Esophagus squamous epithelium (tissue), 5 donors: ENCODE measurements at regions not wholly inside any gene's neighbourhood (a gene's known extent, or its start where the extent isn't known, plus 50 kb on each side); places are given as distances from the start of the nearest gene placed in this dataset.

Experiments used
- DNase-seq: peaks from one replicate; lab custom pipeline; 2025; lab: John Stamatoyannopoulos, UW
- H3K27ac ChIP-seq, 4 donors: fragments of 200-600 bp; sonication (generic); one replicate each; pipeline ENCODE4 v1.5.1; 2016 to 2019; ENCODE audit warnings: mild to moderate bottlenecking in 1 of 4
- H3K27me3 ChIP-seq, 4 donors: fragments of 200-600 bp; sonication (generic); 1 replicate in 3 of 4; 2 replicates in 1 of 4; pipeline versions ENCODE4 v1.5.1 to v1.6.0; 2017 to 2021; ENCODE audit warnings: antibody characterized with exemption in 1 of 4
- H3K36me3 ChIP-seq, 3 donors: fragments of 200-600 bp; sonication (generic); one replicate each; pipeline ENCODE4 v1.5.1; 2016 to 2019
- H3K4me1 ChIP-seq, 3 donors: fragments of 200-600 bp; sonication (generic); one replicate each; pipeline ENCODE4 v1.5.1; 2017 to 2019
- H3K4me3 ChIP-seq, 4 donors: fragments of 200-600 bp; sonication (generic); 1 replicate in 3 of 4; 2 replicates in 1 of 4; pipeline ENCODE4 v1.5.1; 2016 to 2019; ENCODE audit warnings: mild to moderate bottlenecking in 2 of 4, moderate library complexity in 1 of 4
- H3K9me3 ChIP-seq, 3 donors: fragments of 200-600 bp; sonication (generic); one replicate each; pipeline ENCODE4 v1.5.1; 2016 to 2019
- POLR2A ChIP-seq, 4 donors: fragments of 450-650 bp; IDR thresholded peaks; one replicate each; pipeline ENCODE4 v1.6.1; 2017; ENCODE audit warnings: antibody characterized with exemption in 4 of 4, mild to moderate bottlenecking in 4 of 4, moderate library complexity in 3 of 4
- WGBS, 2 donors: methylation state at CpG; one replicate each; pipeline ENCODE4 v1.1.5; 2018; 5-methylcytosine and 5-hydroxymethylcytosine counted together
- intact Hi-C: fragments of 100-400 bp; cut with DNase I; formaldehyde crosslinking; loops from one replicate; pipeline ENCODE4 v1.15.0; 2022
- TF ChIP-seq, protein P1 (sequence below), 6 experiments: fragments of 450-650 bp in 4 of 6; fragments of 200-600 bp in 2 of 6; sonication (generic) in 2 of 6; IDR thresholded peaks; one replicate each; pipeline ENCODE4 v1.5.1; 2016 to 2019; ENCODE audit warnings: antibody characterized with exemption in 6 of 6, mild to moderate bottlenecking in 4 of 6, moderate library complexity in 4 of 6
- donor health status: DM: yes; HTN: yes; CAD: no.

DNA sequence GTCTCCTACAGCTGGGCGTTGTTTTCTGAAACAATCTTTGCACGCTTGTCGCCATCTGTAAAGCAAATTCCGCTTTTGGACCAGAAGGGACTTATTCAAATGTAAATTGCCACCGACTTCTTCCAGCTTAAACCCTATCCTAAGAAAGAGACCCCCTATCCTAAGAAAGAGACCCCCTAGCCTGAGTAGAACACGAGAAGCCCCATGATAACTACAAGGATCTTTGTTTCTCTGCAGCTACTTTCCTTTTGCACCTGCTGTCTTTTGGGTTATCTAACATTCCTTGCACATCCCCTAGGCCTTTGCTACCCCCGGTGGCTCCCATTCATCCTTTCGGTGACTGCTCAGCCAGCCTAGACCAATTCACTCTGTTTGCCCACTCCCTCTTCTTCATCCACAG lies 536.0 kb upstream of the PRKX start:
- no peaks in the 10 kb centered on the region for H3K27me3 ChIP-seq
- WGBS, 2 donors, result 61 to 62% methylated on average over 8 of the region's 8 CpGs
- H3K4me1 ChIP-seq, result no peaks in the 10 kb centered on the region
- no peak overlapping the region for H3K27ac ChIP-seq
- H3K9me3 ChIP-seq, result no peaks in the 10 kb centered on the region
- intact Hi-C loops, result no loop called here
- no peak for DNase-seq
- H3K4me3 ChIP-seq, result no peak overlapping the region
- H3K36me3 ChIP-seq, result no peaks in the 10 kb centered on the region
- TF ChIP-seq, protein P1, sequence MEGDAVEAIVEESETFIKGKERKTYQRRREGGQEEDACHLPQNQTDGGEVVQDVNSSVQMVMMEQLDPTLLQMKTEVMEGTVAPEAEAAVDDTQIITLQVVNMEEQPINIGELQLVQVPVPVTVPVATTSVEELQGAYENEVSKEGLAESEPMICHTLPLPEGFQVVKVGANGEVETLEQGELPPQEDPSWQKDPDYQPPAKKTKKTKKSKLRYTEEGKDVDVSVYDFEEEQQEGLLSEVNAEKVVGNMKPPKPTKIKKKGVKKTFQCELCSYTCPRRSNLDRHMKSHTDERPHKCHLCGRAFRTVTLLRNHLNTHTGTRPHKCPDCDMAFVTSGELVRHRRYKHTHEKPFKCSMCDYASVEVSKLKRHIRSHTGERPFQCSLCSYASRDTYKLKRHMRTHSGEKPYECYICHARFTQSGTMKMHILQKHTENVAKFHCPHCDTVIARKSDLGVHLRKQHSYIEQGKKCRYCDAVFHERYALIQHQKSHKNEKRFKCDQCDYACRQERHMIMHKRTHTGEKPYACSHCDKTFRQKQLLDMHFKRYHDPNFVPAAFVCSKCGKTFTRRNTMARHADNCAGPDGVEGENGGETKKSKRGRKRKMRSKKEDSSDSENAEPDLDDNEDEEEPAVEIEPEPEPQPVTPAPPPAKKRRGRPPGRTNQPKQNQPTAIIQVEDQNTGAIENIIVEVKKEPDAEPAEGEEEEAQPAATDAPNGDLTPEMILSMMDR (IDR thresholded peaks at IDR 0.05), result no peak
- TF ChIP-seq POLR2A (IDR thresholded peaks at IDR 0.05), result no peak

DNA sequence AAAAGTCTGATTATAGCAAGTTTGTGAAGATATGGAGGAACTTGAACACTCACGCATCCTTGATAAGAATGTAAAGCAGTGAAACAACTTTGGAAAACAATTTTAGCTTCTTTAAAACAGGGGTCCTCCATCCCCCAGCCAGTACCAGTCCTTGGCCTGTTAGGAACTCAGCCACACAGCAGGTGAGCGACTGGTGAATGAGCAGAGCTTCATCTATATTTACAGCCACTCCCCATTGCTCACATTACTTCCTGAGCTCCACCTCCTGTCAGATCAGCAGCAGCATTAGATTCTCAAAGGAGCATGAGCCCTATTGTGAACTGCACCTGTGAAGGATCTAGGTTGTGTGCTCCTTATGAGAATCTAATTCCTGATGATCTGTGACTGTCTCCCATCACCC lies 530.3 kb upstream of the PRKX start:
- intact Hi-C loops, result no loop called here
- H3K36me3 ChIP-seq, result no peaks in the 10 kb centered on the region
- WGBS, 2 donors, result 0 to 39% methylated on average over 1 to 2 of the region's 2 CpGs
- no peak for DNase-seq
- no peaks in the 10 kb centered on the region for H3K4me1 ChIP-seq
- H3K4me3 ChIP-seq, result no peak overlapping the region
- no peak overlapping the region for H3K27ac ChIP-seq
- no peaks in the 10 kb centered on the region for H3K27me3 ChIP-seq
- TF ChIP-seq, protein P1 (IDR thresholded peaks at IDR 0.05), result no peak
- no peak for TF ChIP-seq POLR2A (IDR thresholded peaks at IDR 0.05)
- no peaks in the 10 kb centered on the region for H3K9me3 ChIP-seq

DNA sequence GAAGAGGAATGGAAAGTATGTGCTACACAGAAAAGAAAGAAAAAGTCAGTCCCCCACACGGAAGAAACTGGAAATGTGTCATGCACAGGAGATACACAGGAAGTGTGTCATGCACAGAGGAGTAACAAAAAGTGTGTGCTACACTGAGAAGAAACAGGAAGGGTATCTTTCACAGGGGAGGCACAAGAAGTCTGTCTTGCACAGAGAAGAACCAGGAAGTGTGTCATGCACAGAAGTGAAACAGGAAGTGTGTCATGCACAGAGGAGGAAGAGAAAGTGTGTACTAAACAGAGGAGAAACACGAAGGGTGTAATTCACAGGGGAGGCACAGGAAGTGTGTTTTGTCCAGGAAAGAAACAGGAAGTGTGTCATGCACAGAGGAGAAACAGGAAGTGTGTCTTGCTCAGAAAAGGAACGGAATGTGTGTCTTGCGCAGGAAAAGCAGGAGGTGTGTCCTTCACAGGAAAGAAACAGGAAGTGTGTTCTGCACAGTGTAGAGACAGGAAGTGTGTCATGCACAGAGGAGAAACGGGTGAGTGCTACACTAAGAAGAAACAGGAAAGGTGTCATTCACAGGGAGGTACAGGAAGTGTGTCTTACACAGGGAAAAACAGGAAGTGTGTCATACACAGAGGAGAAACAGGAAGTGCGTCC lies 527.2 kb upstream of the PRKX start:
- H3K36me3 ChIP-seq, result no peaks in the 10 kb centered on the region
- no peaks in the 10 kb centered on the region for H3K9me3 ChIP-seq
- no peak overlapping the region for H3K27ac ChIP-seq
- H3K27me3 ChIP-seq, result no peaks in the 10 kb centered on the region
- DNase-seq, result no peak
- TF ChIP-seq POLR2A (IDR thresholded peaks at IDR 0.05), result no peak
- TF ChIP-seq, protein P1 (IDR thresholded peaks at IDR 0.05), result no peak
- H3K4me3 ChIP-seq, result no peak overlapping the region
- intact Hi-C loops, result no loop called here
- no peaks in the 10 kb centered on the region for H3K4me1 ChIP-seq
- WGBS, 2 donors, result 59 to 65% methylated on average over 6 of the region's 6 CpGs

DNA sequence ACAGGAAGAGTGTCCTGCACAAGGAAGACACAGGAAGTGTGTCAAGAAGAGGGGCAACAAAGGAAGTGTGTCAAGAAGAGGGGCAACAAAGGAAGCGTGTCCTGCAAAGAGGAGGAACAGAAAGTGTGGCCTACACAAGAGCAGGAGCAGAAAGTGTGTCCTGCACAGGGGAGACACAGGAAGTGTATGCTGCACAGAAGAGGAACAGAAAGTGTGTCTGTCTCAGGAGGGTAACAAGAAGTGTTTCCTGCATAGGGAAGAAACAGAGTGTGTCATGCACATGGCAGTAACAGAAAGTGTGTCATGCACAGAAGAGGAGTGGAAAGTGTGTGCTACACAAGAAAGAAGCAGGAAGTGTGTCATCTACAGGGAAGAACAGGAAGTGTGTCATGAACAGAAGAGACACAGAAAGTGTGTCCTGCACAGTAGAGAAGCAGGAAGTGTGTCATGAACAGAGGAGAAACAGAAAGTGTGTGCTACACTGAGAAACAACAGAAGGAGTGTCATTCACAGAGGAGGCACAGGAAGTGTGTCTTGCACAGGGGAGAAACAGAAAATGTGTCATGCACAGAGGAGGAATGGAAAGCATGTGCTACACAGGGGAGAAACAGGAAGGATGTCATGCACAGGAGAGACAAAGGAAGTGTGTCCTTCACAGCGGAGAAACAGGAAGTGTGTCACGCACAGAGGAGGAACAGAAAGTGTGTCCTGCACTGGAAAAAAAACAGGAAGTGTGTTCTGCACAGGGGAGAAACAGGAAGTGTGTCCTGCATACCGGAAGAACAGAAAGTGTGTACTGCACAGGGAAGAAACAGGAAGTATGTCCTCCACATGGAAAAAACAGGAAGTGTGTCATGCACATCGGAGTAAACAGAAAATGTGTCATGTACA lies 526.4 kb upstream of the PRKX start:
- Histone ChIP-seq H3K27ac (no peak overlapping the region), H3K4me1 (no peaks in the 10 kb centered on the region), H3K27me3 (no peaks in the 10 kb centered on the region)

More for the DNA sequence above, 526.4 kb upstream of the PRKX start:
- no peak for DNase-seq
- intact Hi-C loops, result no loop called here
- whole genome bisulfite sequencing, 2 donors, result 53 to 56% methylated on average over 5 of the region's 5 CpGs
- no peak for TF ChIP-seq POLR2A (IDR thresholded peaks at IDR 0.05)
- TF ChIP-seq, protein P1 (IDR thresholded peaks at IDR 0.05), result no peak
- Histone ChIP-seq H3K4me3 (no peak overlapping the region), H3K9me3 (no peaks in the 10 kb centered on the region), H3K36me3 (no peaks in the 10 kb centered on the region)
